MCF 10A (cell line): ENCODE measurements at regions not wholly inside any gene's neighbourhood (a gene's known extent, or its start where the extent isn't known, plus 50 kb on each side); places are given as distances from the start of the nearest gene placed in this dataset.

ENCODE experiments used
- BruUV-seq: library from RNA; stranded (reverse); fragments of 400-500 nt; replicated peaks from 2 replicates; lab custom pipeline; 2021; lab: Mats Ljungman, UMichigan
- CTCF ChIA-PET: fragments of 300-600 bp; sonication (Branson Sonifier 250); formaldehyde crosslinking; extraction: SDS; loops from one replicate; lab custom pipeline; 2021; ENCODE audit warnings: antibody characterized with exemption, inconsistent platforms; lab: Yijun Ruan, JAX
- POLR2A ChIA-PET: fragments of 300-600, 350-650 bp; sonication (Branson Sonifier 250); formaldehyde crosslinking; extraction: SDS; loops from one replicate; lab custom pipeline; 2020; ENCODE audit warnings: antibody characterized with exemption, inconsistent platforms; lab: Yijun Ruan, JAX
- DNase-seq: peaks from one replicate; pipeline ENCODE4 v3.0.0-alpha.2; 2018; ENCODE audit not compliant: unreplicated experiment
- H3K27ac Mint-ChIP-seq: one replicate; pipeline ENCODE4 v1.8.0; 2022; ENCODE audit warnings: mild to moderate bottlenecking, low read depth, mixed read lengths; ENCODE audit not compliant: unreplicated experiment
- H3K27me3 Mint-ChIP-seq: one replicate; pipeline ENCODE4 v1.8.0; 2022; ENCODE audit warnings: mixed read lengths; ENCODE audit not compliant: insufficient read depth, unreplicated experiment
- H3K36me3 Mint-ChIP-seq: one replicate; pipeline ENCODE4 v1.8.0; 2022; ENCODE audit warnings: mild to moderate bottlenecking, moderate library complexity, mixed read lengths; ENCODE audit not compliant: insufficient read depth, unreplicated experiment
- H3K4me1 Mint-ChIP-seq: one replicate; pipeline ENCODE4 v1.8.0; 2022; ENCODE audit warnings: mixed read lengths; ENCODE audit not compliant: insufficient read depth, unreplicated experiment
- H3K4me3 Mint-ChIP-seq: one replicate; pipeline ENCODE4 v1.8.0; 2022; ENCODE audit warnings: mild to moderate bottlenecking, moderate library complexity, mixed read lengths; ENCODE audit not compliant: unreplicated experiment
- H3K9me3 Mint-ChIP-seq: one replicate; pipeline ENCODE4 v1.8.0; 2022; ENCODE audit warnings: mixed read lengths; ENCODE audit not compliant: unreplicated experiment
- intact Hi-C: fragments of 100-400 bp; cut with micrococcal nuclease; formaldehyde crosslinking; loops from 2 replicates; pipeline ENCODE4 v1.14.1; 2022
- TF ChIP-seq, protein P1 (sequence below): fragments of 200-600 bp; IDR thresholded peaks from one replicate; pipeline ENCODE4 v1.8.0; 2022; ENCODE audit warnings: antibody characterized with exemption, mild to moderate bottlenecking; ENCODE audit not compliant: unreplicated experiment

DNA sequence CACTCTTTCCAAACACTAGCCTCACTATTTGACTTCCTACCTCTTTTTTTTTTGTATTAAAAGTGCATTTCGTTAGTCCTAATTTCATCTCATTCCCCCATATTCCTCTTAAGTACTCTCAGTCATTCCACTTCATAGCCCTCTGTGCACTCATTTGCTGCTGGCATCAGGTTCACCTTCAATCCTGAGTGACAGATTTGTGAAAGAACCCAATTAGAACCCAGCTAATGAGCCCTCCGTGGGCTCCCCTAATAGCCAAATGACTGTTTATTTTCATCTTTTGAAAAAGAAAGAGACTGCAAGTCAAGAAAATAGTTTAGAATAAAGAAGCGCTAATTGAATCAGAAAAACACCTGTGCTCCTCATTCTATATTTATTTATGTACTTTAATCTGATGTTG, 512.1 kb upstream of the LRATD1 start:
- ChIA-PET POLR2A (no interaction called here), CTCF (interaction anchor here (0.7 kb wide), 1 partner anchor 1009 kb away, joined by 4 read pairs; no protein-coding TSS in a partner anchor)
- H3K4me3 Mint-ChIP-seq = no peak overlapping the region
- no peaks in the 10 kb centered on the region for H3K27me3 Mint-ChIP-seq
- TF ChIP-seq, protein P1, sequence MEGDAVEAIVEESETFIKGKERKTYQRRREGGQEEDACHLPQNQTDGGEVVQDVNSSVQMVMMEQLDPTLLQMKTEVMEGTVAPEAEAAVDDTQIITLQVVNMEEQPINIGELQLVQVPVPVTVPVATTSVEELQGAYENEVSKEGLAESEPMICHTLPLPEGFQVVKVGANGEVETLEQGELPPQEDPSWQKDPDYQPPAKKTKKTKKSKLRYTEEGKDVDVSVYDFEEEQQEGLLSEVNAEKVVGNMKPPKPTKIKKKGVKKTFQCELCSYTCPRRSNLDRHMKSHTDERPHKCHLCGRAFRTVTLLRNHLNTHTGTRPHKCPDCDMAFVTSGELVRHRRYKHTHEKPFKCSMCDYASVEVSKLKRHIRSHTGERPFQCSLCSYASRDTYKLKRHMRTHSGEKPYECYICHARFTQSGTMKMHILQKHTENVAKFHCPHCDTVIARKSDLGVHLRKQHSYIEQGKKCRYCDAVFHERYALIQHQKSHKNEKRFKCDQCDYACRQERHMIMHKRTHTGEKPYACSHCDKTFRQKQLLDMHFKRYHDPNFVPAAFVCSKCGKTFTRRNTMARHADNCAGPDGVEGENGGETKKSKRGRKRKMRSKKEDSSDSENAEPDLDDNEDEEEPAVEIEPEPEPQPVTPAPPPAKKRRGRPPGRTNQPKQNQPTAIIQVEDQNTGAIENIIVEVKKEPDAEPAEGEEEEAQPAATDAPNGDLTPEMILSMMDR = no peak
- peaks cover 6% of the 10 kb centered on the region for H3K36me3 Mint-ChIP-seq
- no peaks in the 10 kb centered on the region for H3K9me3 Mint-ChIP-seq
- DNase-seq = no peak
- no peak overlapping the region for H3K27ac Mint-ChIP-seq
- intact Hi-C loops = no loop called here
- BruUV-seq = no TSS peak
- H3K4me1 Mint-ChIP-seq = no peaks in the 10 kb centered on the region

DNA sequence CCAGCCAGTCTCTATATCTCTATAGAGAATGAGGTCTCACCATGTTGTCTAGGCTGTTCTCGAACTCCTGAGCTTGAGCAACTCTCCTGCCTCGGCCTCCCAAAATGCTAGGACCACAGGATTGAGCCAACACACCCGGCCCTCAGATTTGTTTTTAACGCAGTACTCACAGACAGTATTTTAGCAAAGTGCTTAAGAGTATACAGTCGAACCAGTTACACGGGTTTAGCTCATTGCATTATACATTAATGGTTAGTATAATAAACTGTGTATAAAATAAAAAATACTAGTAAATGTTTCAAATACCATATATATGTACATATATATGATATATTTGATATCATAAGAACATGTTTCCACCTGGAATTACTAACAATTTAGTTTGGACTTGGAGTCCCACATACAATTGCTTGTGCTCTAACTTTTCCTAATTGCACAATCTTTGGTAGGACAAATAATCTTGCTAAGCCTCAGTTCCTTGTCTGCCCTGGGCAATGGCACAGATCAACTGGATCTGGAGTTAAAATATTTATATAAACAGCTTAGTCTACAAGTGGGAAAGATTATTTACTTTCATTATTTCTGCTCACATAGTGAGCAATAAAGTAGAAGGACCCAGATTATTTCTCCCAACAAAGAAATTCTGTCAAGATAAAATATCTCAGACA, 508.9 kb upstream of the LRATD1 start:
- H3K36me3 Mint-ChIP-seq = no peaks in the 10 kb centered on the region
- CTCF ChIA-PET = no interaction called here
- TF ChIP-seq, protein P1 = no peak
- POLR2A ChIA-PET = no interaction called here
- no TSS peak for BruUV-seq
- intact Hi-C loops = no loop called here
- no peaks in the 10 kb centered on the region for H3K9me3 Mint-ChIP-seq
- H3K4me1 Mint-ChIP-seq = no peaks in the 10 kb centered on the region
- H3K27ac Mint-ChIP-seq = no peak overlapping the region
- H3K4me3 Mint-ChIP-seq = no peak overlapping the region
- no peaks in the 10 kb centered on the region for H3K27me3 Mint-ChIP-seq
- DNase-seq = no peak

DNA sequence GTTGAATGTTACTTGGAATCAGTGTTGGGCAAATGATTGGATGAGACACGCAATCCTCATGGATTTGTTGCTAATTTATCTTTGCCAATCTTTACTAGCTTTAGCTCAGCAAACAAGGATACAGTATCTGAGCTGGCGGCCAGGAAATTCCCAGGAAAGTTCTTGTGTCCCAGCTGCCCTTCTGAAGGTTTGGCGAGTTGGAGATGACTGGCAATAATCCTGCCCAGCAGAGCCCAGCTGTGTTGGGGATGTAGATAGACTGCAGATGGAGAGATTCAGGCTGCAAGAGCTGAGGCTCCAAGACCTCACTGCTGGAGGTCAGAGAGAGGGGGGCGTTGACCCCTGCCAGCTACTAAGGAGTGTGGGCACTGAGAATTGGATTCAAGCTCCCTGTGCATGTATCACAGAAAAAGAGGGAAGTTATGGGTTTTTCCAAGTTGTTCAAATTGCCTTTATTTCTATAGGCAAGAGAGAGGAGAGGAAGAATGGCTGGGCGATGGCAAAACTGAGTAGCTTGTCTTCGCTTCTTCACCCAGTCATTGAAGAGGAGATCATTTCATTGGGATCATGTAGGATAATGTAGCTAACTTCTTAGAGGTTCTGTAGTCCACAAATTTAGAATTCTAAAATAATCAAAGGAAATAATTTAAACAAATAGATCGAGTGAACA, 506.8 kb upstream of the LRATD1 start:
- CTCF ChIA-PET = no interaction called here
- H3K4me3 Mint-ChIP-seq = no peak overlapping the region
- POLR2A ChIA-PET = interaction anchor here (1.2 kb wide), 1 partner anchor 15 kb away, joined by 3 read pairs; no protein-coding TSS in a partner anchor
- H3K27me3 Mint-ChIP-seq = no peaks in the 10 kb centered on the region
- H3K9me3 Mint-ChIP-seq = no peaks in the 10 kb centered on the region
- no peak overlapping the region for H3K27ac Mint-ChIP-seq
- DNase-seq = no peak
- TF ChIP-seq, protein P1 = no peak
- intact Hi-C loops = no loop called here
- H3K36me3 Mint-ChIP-seq = no peaks in the 10 kb centered on the region
- no peaks in the 10 kb centered on the region for H3K4me1 Mint-ChIP-seq
- no TSS peak for BruUV-seq

DNA sequence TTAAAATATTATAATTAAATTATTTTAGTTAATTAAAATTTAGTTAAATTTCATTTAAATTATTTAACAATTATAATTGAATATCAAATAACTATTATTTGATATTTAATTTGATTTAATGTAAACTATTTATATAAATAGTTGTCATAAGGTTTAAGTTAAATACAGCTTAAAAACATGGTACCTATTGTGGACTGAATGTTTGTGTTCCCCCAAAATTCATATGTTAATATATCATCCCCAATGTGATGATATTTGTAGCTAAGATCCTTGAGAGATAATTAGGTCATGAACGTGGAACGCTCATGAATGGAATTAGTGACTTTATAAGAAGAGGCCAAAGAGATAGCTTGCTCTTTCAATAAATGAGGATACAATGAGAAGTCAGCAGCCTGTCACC, 505.7 kb upstream of the LRATD1 start:
- Mint-ChIP-seq H3K27me3 (no peaks in the 10 kb centered on the region), H3K36me3 (no peaks in the 10 kb centered on the region), H3K9me3 (no peaks in the 10 kb centered on the region), H3K4me3 (no peak overlapping the region), H3K4me1 (no peaks in the 10 kb centered on the region), H3K27ac (no peak overlapping the region)
- TF ChIP-seq, protein P1 = no peak
- no TSS peak for BruUV-seq
- DNase-seq = no peak
- intact Hi-C loops = no loop called here
- POLR2A ChIA-PET = interaction anchor here (1.2 kb wide), 1 partner anchor 14 kb away, joined by 3 read pairs; no protein-coding TSS in a partner anchor
- CTCF ChIA-PET = interaction anchor here (0.6 kb wide), 1 partner anchor 536 kb away, joined by 3 read pairs; no protein-coding TSS in a partner anchor
